ENCODE measurements at regions not wholly inside any gene's neighbourhood (a gene's known extent, or its start where the extent isn't known, plus 50 kb on each side); places are given as distances from the start of the nearest gene placed in this dataset.

DNA sequence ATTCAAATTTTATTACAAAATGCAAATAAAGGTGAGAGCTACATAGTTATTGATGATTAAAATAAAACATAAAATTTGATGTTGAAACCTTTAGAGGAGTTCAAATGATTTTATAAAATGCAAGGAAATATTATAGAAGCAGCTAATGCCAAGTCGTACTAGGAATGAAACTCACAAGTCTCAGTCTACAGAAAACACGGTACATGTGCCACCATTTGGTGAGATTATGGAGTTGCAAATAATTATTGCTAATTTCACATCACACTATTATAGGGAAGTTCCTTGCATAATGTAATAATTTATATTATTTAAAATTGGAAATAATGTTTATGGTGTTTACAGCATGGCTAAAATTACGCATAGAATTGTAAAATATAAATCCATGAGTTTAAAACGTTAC, 1601.7 kb upstream of the TENM3 start:
- Histone ChIP-seq H3K4me1 (ENCODE audit: control insufficient read depth, insufficient read depth, low read length) (no peaks in the 10 kb centered on the region), H3K9ac (ENCODE audit: low read length) (no peak overlapping the region), H3K27me3 (ENCODE audit: control insufficient read depth, insufficient read depth, low read length) (no peaks in the 10 kb centered on the region)

DNA sequence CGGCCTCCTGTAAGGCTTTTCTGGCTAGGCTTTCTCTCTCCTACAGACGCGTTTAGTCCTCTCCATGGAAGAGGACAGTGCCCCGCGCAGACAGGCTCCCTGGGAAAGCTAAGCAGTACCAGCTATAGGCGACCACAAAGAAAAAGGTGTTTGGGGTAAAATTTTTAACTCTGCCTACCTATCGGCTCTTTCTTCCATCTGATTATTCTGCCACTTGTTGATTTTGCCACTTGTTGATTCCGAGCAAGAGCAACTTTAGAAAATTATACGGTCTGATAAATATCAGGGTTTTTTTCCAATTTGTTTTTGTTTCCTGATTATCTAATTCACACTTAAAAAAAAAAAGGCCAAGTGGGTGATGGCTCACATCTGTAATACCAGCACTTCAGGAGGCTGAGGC, 1600.5 kb upstream of the TENM3 start:
- H3K36me3 ChIP-seq (ENCODE audit: control insufficient read depth, insufficient read depth, low read length) = no peaks in the 10 kb centered on the region
- H3K27me3 ChIP-seq (ENCODE audit: control insufficient read depth, insufficient read depth, low read length) = no peaks in the 10 kb centered on the region
- H3K9ac ChIP-seq (ENCODE audit: low read length) = no peak overlapping the region
- H3K4me3 ChIP-seq (ENCODE audit: low read length) = no peak overlapping the region
- no peaks in the 10 kb centered on the region for H3K4me1 ChIP-seq (ENCODE audit: control insufficient read depth, insufficient read depth, low read length)
- H3K27ac ChIP-seq (ENCODE audit: low read depth, low read length) = no peak overlapping the region

More for the DNA sequence above, 1601.7 kb upstream of the TENM3 start:
- H3K27ac ChIP-seq (ENCODE audit: low read depth, low read length) = no peak overlapping the region
- H3K4me3 ChIP-seq (ENCODE audit: low read length) = no peak overlapping the region
- no peaks in the 10 kb centered on the region for H3K36me3 ChIP-seq (ENCODE audit: control insufficient read depth, insufficient read depth, low read length)

DNA sequence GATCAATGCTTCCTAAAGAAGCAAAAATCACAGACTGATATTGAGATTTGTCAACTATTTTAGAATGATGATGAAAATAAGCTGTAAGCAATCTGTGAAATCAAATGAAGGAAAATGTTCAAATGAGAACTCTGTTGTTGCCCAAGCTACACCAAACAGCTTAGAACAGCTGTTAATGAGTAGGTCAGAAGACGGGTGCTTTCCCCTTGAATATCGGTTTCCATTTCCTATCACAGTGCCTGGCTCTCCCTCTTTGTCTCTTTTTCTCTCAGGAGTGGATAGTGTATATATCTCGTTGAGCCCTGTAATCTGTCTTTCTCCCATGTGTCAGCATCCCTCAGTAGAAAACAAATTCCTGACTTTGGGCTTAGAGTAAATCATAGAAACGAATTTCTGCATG, 1592.9 kb upstream of the TENM3 start:
- H3K4me1 ChIP-seq (ENCODE audit: control insufficient read depth, insufficient read depth, low read length) = no peaks in the 10 kb centered on the region
- no peaks in the 10 kb centered on the region for H3K36me3 ChIP-seq (ENCODE audit: control insufficient read depth, insufficient read depth, low read length)
- H3K4me3 ChIP-seq (ENCODE audit: low read length) = no peak overlapping the region
- H3K27me3 ChIP-seq (ENCODE audit: control insufficient read depth, insufficient read depth, low read length) = no peaks in the 10 kb centered on the region
- H3K9ac ChIP-seq (ENCODE audit: low read length) = no peak overlapping the region
- no peak overlapping the region for H3K27ac ChIP-seq (ENCODE audit: low read depth, low read length)

DNA sequence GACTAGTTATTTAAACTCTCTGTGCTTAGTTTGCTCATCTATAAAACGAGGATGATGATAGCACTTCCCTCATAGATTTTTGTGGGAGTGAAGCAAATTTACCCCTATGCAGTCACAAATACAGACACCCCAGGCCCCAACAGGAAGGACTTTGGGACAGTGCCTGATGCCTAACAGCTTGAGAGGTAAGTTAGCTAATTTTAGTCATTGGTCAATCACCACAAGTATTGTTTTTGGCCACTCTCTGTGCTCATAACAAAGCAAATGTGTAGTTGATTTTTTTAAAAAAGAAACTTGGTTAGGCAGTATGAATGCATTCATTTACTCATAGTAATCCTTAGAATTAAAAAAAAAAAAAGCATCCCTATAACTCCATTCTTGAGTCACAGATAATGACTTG, 1590.7 kb upstream of the TENM3 start:
- Histone ChIP-seq H3K4me3 (ENCODE audit: low read length) (no peak overlapping the region), H3K4me1 (ENCODE audit: control insufficient read depth, insufficient read depth, low read length) (no peaks in the 10 kb centered on the region), H3K36me3 (ENCODE audit: control insufficient read depth, insufficient read depth, low read length) (no peaks in the 10 kb centered on the region), H3K27me3 (ENCODE audit: control insufficient read depth, insufficient read depth, low read length) (no peaks in the 10 kb centered on the region), H3K9ac (ENCODE audit: low read length) (no peak overlapping the region), H3K27ac (ENCODE audit: low read depth, low read length) (no peak overlapping the region)

DNA sequence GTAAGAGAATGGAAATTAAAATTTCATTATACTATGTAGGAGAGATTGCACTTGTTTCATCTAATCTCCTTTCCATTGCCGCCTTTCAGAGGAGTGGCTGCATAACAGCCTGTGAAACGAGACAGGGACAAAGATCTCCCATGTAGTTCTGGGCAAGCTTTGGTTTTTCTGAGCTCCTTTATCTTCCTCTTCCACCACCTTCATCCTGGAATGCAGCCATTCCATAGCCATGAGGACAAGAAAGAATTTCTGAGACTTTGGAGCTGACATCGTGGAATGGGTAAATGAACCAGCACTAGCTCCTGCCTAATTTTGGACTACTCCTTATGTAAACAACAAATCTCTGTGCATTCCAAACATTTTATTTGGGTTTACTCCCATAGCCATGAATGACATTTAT, 1587.3 kb upstream of the TENM3 start:
- Histone ChIP-seq H3K27ac (ENCODE audit: low read depth, low read length) (no peak overlapping the region), H3K9ac (ENCODE audit: low read length) (no peak overlapping the region), H3K4me1 (ENCODE audit: control insufficient read depth, insufficient read depth, low read length) (no peaks in the 10 kb centered on the region), H3K36me3 (ENCODE audit: control insufficient read depth, insufficient read depth, low read length) (no peaks in the 10 kb centered on the region), H3K27me3 (ENCODE audit: control insufficient read depth, insufficient read depth, low read length) (no peaks in the 10 kb centered on the region), H3K4me3 (ENCODE audit: low read length) (no peak overlapping the region)

DNA sequence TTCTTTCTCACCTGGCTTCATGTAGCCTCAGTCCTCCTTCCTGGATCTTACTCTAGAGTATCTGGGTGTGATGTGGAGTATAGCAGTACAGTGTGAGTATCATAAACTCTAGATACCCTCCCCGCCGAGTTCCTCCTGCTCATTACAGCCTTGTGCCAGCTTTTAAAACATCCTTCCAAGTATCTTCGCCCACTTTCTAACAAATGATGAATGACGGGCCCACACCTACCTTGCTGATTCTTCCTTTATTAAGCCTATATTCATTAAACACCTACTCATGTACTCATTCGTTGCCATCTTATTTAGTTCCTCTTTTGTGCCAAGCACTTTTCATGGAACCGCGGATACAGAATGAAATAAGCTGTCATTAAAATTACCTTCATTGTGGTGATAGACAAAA, 1585.3 kb upstream of the TENM3 start:
- Histone ChIP-seq H3K4me3 (ENCODE audit: low read length) (no peak overlapping the region), H3K9ac (ENCODE audit: low read length) (no peak overlapping the region), H3K27ac (ENCODE audit: low read depth, low read length) (no peak overlapping the region), H3K27me3 (ENCODE audit: control insufficient read depth, insufficient read depth, low read length) (no peaks in the 10 kb centered on the region), H3K4me1 (ENCODE audit: control insufficient read depth, insufficient read depth, low read length) (no peaks in the 10 kb centered on the region), H3K36me3 (ENCODE audit: control insufficient read depth, insufficient read depth, low read length) (no peaks in the 10 kb centered on the region)

DNA sequence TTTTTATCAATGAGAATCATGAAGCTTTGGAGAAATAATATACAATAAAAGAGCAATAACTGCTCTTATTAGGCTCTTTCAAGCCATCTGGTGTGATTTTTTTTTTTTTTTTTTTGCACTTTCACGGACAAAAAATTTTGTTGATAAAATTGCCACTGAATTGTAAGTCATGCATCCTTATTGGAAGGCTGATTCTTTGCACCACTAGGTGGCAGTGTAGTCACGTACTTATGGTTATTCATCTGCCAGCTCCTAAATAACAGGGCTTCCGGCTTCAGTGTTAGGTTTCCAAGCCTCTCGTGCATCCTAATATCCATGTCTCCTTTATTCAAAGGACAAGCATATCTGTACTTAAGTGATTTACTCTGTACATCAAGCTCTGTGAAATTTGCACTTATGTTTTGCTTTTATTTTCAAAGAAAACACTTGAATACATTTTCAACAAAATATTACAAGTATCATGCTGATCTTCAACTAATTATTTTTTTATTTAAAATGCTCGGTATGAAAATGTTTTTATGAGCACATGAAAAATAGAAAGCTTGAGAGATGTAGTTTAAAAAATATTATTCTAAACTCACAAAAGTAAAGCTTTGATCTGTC, 1578.3 kb upstream of the TENM3 start:
- H3K27me3 ChIP-seq (ENCODE audit: control insufficient read depth, insufficient read depth, low read length) = no peaks in the 10 kb centered on the region
- H3K27ac ChIP-seq (ENCODE audit: low read depth, low read length) = no peak overlapping the region
- no peak overlapping the region for H3K4me3 ChIP-seq (ENCODE audit: low read length)

DNA sequence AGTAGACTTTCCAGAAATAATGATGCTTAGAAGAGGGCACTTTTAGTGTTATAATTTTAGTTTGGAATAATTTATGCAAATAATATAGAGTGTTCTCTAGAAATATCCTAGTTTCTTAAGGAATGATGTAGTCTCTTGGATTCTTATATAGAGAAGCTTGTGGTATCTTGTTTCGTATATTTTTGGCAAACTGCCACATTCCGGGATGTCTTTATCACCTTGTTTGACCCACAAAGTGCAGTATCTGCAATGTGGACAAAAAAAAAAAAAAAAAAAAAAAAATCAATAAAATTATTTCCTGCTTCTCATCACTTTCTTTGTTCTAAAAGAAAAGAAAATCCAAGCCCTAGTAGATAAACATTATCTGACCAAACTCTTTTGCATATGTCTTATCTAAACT, 1577.7 kb upstream of the TENM3 start:
- H3K36me3 ChIP-seq (ENCODE audit: control insufficient read depth, insufficient read depth, low read length) = no peaks in the 10 kb centered on the region
- no peak overlapping the region for H3K9ac ChIP-seq (ENCODE audit: low read length)
- H3K4me3 ChIP-seq (ENCODE audit: low read length) = no peak overlapping the region
- H3K27ac ChIP-seq (ENCODE audit: low read depth, low read length) = no peak overlapping the region
- H3K27me3 ChIP-seq (ENCODE audit: control insufficient read depth, insufficient read depth, low read length) = no peaks in the 10 kb centered on the region
- no peaks in the 10 kb centered on the region for H3K4me1 ChIP-seq (ENCODE audit: control insufficient read depth, insufficient read depth, low read length)

More for the DNA sequence above, 1578.3 kb upstream of the TENM3 start:
- Histone ChIP-seq H3K4me1 (ENCODE audit: control insufficient read depth, insufficient read depth, low read length) (no peaks in the 10 kb centered on the region), H3K36me3 (ENCODE audit: control insufficient read depth, insufficient read depth, low read length) (no peaks in the 10 kb centered on the region), H3K9ac (ENCODE audit: low read length) (no peak overlapping the region)

DNA sequence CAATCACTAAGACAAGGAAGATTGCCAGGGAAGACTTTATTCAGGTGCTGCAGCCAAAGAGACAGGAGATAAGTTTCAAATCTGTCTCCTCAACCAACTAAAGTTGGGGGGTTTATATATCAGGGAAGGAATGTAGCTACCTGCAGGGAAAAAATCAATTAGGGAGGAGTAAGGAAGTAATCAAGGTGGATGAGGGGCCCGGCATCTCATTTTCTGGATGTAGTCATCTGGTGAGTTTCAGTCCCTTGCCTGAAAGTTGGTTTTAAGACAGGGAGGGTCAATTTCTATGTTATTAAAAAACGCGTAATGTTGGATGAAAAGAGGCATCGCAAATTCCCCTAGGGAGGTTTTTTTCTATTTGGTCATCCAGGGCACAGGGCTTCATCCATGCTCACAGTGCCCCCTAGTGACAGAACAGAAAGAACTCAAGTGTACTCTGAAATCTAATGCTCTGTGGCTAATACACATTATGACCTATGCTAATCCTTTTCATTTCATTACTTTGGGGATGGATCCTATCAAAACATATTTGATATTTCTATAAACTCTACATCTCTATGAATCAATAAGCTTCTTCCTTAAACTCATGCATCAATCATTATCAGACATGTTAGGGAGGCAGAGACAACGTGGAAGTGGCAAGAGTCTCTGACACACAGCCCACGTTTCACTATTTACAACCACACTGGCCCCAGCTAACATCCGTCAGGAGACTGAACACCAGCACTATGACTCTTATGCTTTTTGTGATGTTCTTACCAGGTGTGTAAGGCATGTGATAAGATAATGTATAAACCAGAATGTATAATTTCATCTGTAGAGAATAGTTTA, 1577.0 kb upstream of the TENM3 start:
- H3K4me1 ChIP-seq (ENCODE audit: control insufficient read depth, insufficient read depth, low read length) = no peaks in the 10 kb centered on the region
- H3K36me3 ChIP-seq (ENCODE audit: control insufficient read depth, insufficient read depth, low read length) = no peaks in the 10 kb centered on the region
- H3K27ac ChIP-seq (ENCODE audit: low read depth, low read length) = no peak overlapping the region
- H3K27me3 ChIP-seq (ENCODE audit: control insufficient read depth, insufficient read depth, low read length) = no peaks in the 10 kb centered on the region
- no peak overlapping the region for H3K4me3 ChIP-seq (ENCODE audit: low read length)
- no peak overlapping the region for H3K9ac ChIP-seq (ENCODE audit: low read length)

DNA sequence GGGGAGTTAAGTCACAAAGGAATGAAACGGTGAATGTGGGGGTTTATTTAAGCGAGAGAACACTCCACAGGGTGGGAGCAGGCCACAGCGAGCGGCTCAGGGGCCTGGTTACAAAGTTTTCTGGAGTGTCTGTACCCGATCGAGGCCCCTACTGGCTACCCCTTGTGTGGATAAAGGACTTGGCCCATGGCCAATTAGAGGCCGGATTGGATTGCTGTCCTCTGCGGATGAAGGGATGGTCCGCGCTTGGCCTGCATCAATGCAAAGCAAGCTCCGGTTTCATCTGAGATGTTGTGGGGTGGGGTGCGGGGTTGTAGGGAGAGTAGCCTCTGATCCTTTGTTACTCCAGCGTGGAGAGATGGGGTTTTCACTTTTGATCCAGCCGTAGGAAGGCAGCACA, 1574.5 kb upstream of the TENM3 start:
- H3K9ac ChIP-seq (ENCODE audit: low read length) = no peak overlapping the region
- H3K4me1 ChIP-seq (ENCODE audit: control insufficient read depth, insufficient read depth, low read length) = no peaks in the 10 kb centered on the region
- no peaks in the 10 kb centered on the region for H3K27me3 ChIP-seq (ENCODE audit: control insufficient read depth, insufficient read depth, low read length)
- no peak overlapping the region for H3K4me3 ChIP-seq (ENCODE audit: low read length)
- H3K27ac ChIP-seq (ENCODE audit: low read depth, low read length) = no peak overlapping the region
- H3K36me3 ChIP-seq (ENCODE audit: control insufficient read depth, insufficient read depth, low read length) = no peaks in the 10 kb centered on the region

DNA sequence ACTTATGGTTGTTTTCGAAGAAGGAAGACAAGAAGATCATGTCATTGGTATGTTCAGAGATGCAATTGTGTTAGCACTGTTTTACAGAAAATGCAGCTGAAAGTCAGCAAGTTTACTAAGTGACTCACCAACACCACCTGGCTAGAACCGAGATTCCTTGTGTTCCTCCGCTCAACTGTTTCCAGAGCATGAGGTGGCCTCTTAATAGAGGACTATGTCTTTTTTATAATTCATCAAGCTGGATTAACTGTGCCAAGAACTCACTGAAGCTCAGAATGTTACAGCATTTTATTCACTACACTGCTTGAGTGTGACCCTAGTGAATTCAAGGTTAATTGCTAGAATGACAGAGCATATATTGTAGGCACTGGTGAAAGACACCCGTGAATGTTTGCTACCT, 1573.5 kb upstream of the TENM3 start:
- Histone ChIP-seq H3K4me1 (ENCODE audit: control insufficient read depth, insufficient read depth, low read length) (no peaks in the 10 kb centered on the region), H3K27me3 (ENCODE audit: control insufficient read depth, insufficient read depth, low read length) (no peaks in the 10 kb centered on the region), H3K27ac (ENCODE audit: low read depth, low read length) (no peak overlapping the region), H3K4me3 (ENCODE audit: low read length) (no peak overlapping the region), H3K9ac (ENCODE audit: low read length) (no peak overlapping the region), H3K36me3 (ENCODE audit: control insufficient read depth, insufficient read depth, low read length) (no peaks in the 10 kb centered on the region)

DNA sequence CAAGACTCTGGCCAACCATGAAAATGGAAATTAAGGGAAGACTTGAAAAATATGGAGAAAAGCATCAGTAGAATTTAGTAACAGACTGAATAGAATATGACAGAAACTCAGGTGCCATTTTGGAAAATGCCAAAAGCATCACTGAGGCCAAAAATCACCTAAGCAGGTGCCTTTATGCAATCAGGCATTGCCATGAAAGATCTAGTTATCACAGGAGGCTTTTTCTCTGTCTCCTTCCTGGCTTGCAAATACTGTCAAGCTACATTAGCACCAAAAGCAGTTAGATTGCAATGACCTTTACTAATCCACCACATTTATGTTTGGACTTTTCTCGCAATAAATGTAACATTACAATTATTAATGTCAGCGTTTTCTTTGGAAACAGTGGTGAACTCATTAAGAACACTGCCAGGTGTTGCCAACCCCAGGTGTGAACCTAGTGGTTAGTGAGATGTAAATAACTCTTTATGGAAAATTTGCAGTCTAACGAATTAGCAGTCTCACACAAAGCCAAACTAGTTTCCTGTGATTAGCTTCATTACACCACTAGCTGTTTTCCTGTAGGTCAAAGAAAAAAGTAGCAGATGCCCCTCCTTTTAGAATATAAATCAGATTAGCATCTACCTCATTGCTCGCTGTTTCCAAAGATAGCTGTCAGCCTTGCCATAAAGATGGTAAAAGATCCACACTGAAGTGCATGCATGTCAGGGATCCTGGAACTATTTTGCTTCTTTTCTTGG, 1568.4 kb upstream of the TENM3 start:
- no peak overlapping the region for H3K27ac ChIP-seq (ENCODE audit: low read depth, low read length)
- no peaks in the 10 kb centered on the region for H3K27me3 ChIP-seq (ENCODE audit: control insufficient read depth, insufficient read depth, low read length)
- no peak overlapping the region for H3K4me3 ChIP-seq (ENCODE audit: low read length)
- no peaks in the 10 kb centered on the region for H3K4me1 ChIP-seq (ENCODE audit: control insufficient read depth, insufficient read depth, low read length)
- H3K36me3 ChIP-seq (ENCODE audit: control insufficient read depth, insufficient read depth, low read length) = no peaks in the 10 kb centered on the region
- no peak overlapping the region for H3K9ac ChIP-seq (ENCODE audit: low read length)
